T-cell (primary cell): ENCODE measurements at regions not wholly inside any gene's neighbourhood (a gene's known extent, or its start where the extent isn't known, plus 50 kb on each side); places are given as distances from the start of the nearest gene placed in this dataset.

Experiments
- ATAC-seq, 4 experiments: fragments of 200-7000 bp in 3 of 4; fragments of 150-1000 bp in 1 of 4; cut with Tn5 transposase; replicated peaks in 1 of 4; 1 replicate in 3 of 4; 2 replicates in 1 of 4; pipeline ENCODE4 v1.10.0; 2021; ENCODE audit warnings: moderate library complexity in 3 of 4, mild to moderate bottlenecking in 2 of 4, moderate number of reproducible peaks in 1 of 4
- CTCF ChIA-PET, 2 donors: fragments of 300-600 bp; sonication (Branson Sonifier 250); formaldehyde crosslinking; loops; one replicate each; lab custom pipeline; 2022; ENCODE audit warnings: antibody characterized with exemption in 2 of 2; lab: Charles Lee
- POLR2A ChIA-PET, 2 donors: fragments of 300-600 bp; sonication (Branson Sonifier 250); formaldehyde crosslinking; loops; one replicate each; lab custom pipeline; 2022; ENCODE audit warnings: antibody characterized with exemption in 2 of 2; lab: Charles Lee
- DNase-seq, 35 experiments: peaks; one replicate each; pipeline versions ENCODE4 v3.0.0 to v3.0.0-alpha.2; 2013 to 2023
- H3K27ac ChIP-seq: one replicate; pipeline ENCODE4 v1.5.1; 2013; ENCODE audit warnings: low read length
- H3K27me3 ChIP-seq, 2 experiments: replicated peaks in 1 of 2; 1 replicate in 1 of 2; 2 replicates in 1 of 2; pipeline versions ENCODE4 v1.6.1 to v1.7.0; 2013; ENCODE audit warnings: low read length in 1 of 2, mixed read lengths in 1 of 2; ENCODE audit not compliant: control insufficient read depth in 2 of 2, insufficient read depth in 2 of 2; ENCODE audit errors: extremely low read depth in 1 of 2
- H3K36me3 ChIP-seq, 2 donors: 1 replicate in 1 of 2; 2 replicates in 1 of 2; pipeline versions ENCODE4 v1.6.1 to v1.7.0; 2013; ENCODE audit warnings: low read length in 1 of 2; ENCODE audit not compliant: control insufficient read depth in 2 of 2, insufficient read depth in 1 of 2; ENCODE audit errors: extremely low read depth in 1 of 2
- H3K4me1 ChIP-seq, 2 experiments: 1 replicate in 1 of 2; 2 replicates in 1 of 2; pipeline versions ENCODE4 v1.6.1 to v1.7.0; 2013; ENCODE audit warnings: low read length in 2 of 2, mixed read lengths in 1 of 2; ENCODE audit not compliant: insufficient read depth in 2 of 2, control insufficient read depth in 1 of 2; ENCODE audit errors: extremely low read depth in 1 of 2
- H3K4me3 ChIP-seq, 2 donors: 1 replicate in 1 of 2; 2 replicates in 1 of 2; pipeline versions ENCODE4 v1.5.1 to v1.7.0; 2013; ENCODE audit warnings: mild to moderate bottlenecking in 2 of 2, low read length in 1 of 2, moderate library complexity in 1 of 2; ENCODE audit not compliant: control insufficient read depth in 1 of 2; ENCODE audit errors: extremely low read depth in 1 of 2
- H3K9me3 ChIP-seq: 2 replicates; pipeline ENCODE4 v1.7.0; 2013
- H3K27ac Mint-ChIP-seq, 2 donors: one replicate each; pipeline ENCODE4 v1.8.0; 2020 to 2021; ENCODE audit warnings: mild to moderate bottlenecking in 2 of 2, mixed read lengths in 2 of 2
- H3K27me3 Mint-ChIP-seq, 2 donors: one replicate each; pipeline ENCODE4 v1.8.0; 2021 to 2022; ENCODE audit warnings: mixed read lengths in 2 of 2
- H3K36me3 Mint-ChIP-seq: one replicate; pipeline ENCODE4 v1.8.0; 2021; ENCODE audit warnings: mixed read lengths
- H3K4me1 Mint-ChIP-seq, 3 donors: one replicate each; pipeline ENCODE4 v1.8.0; 2020 to 2022; ENCODE audit warnings: mixed read lengths in 3 of 3, mild to moderate bottlenecking in 1 of 3
- H3K4me3 Mint-ChIP-seq, 3 donors: one replicate each; pipeline ENCODE4 v1.8.0; 2020 to 2022; ENCODE audit warnings: mild to moderate bottlenecking in 3 of 3, mixed read lengths in 3 of 3, moderate library complexity in 3 of 3
- H3K9me3 Mint-ChIP-seq, 3 donors: one replicate each; pipeline ENCODE4 v1.8.0; 2020 to 2022; ENCODE audit warnings: mixed read lengths in 3 of 3
- WGBS: methylation state at CpG from one replicate; pipeline ENCODE4 v1.1.5; 2013; ENCODE audit warnings: missing lambda C conversion rate; ENCODE audit not compliant: insufficient coverage; 5-methylcytosine and 5-hydroxymethylcytosine counted together

DNA sequence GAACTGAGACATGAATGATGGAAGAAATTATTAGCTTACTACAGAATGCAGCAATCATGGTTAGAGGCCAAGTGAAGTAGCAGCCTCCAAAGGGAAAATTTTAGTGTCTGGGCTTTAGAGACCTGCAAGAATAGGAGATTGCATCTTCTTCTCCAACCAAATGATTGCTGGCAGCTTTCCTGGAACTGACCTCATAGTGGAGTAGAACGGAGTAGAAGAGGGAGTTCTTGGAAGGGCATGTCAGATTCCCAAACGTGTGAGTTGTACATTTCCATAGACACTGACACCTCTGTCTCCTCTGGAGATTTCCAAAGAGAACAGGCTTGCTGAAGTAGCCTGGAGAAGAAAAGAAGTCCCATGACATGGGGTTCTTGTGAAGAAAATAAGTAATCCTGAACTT lies 169.8 kb upstream of the ERBB4 start:
- H3K4me1 ChIP-seq: no peaks in the 10 kb centered on the region
- CTCF ChIA-PET: no interaction called here
- H3K27me3 ChIP-seq: no peaks in the 10 kb centered on the region
- no peaks in the 10 kb centered on the region for H3K9me3 Mint-ChIP-seq
- ATAC-seq: no peak
- no peak for DNase-seq
- H3K4me3 ChIP-seq: no peak overlapping the region
- no peaks in the 10 kb centered on the region for H3K4me1 Mint-ChIP-seq
- H3K4me3 Mint-ChIP-seq: no peak overlapping the region
- no peak overlapping the region for H3K27ac ChIP-seq
- H3K27ac Mint-ChIP-seq: no peak overlapping the region
- no peaks in the 10 kb centered on the region for H3K9me3 ChIP-seq
- WGBS: no CpG with 5 or more reads among the region's 2 CpGs
- no peaks in the 10 kb centered on the region for H3K36me3 ChIP-seq
- no peaks in the 10 kb centered on the region for H3K36me3 Mint-ChIP-seq
- H3K27me3 Mint-ChIP-seq: no peaks in the 10 kb centered on the region
- POLR2A ChIA-PET: no interaction called here

DNA sequence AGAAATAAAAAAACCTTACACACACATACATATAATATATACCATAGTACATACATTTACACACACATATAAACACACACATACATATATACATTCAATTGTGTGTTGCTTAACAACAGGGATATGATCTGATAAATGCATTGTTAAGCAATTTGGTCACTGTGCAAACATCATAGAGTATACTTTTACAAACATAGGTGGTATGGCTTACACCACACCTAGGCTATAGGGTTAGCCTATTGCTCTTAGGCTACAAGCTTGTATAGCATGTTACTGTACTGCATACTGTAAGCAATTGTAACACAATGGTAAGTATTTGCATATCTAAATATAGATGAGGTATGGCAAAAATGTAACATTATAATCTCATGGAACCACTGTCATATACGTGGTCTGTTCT lies 156.8 kb upstream of the ERBB4 start:
- Histone ChIP-seq H3K36me3 (no peaks in the 10 kb centered on the region), H3K27ac (no peak overlapping the region), H3K27me3 (no peaks in the 10 kb centered on the region), H3K9me3 (no peaks in the 10 kb centered on the region), H3K4me1 (no peaks in the 10 kb centered on the region), H3K4me3 (no peak overlapping the region)
- POLR2A ChIA-PET: no interaction called here
- Mint-ChIP-seq H3K27ac (no peak overlapping the region), H3K9me3 (peaks cover 0 to 4% (median 0%) of the 10 kb centered on the region in 3 donors), H3K27me3 (no peaks in the 10 kb centered on the region), H3K4me3 (no peak overlapping the region), H3K4me1 (no peaks in the 10 kb centered on the region), H3K36me3 (no peaks in the 10 kb centered on the region)
- CTCF ChIA-PET: no interaction called here
- DNase-seq: no peak
- ATAC-seq: no peak
- WGBS: no CpG with 5 or more reads among the region's 1 CpG

DNA sequence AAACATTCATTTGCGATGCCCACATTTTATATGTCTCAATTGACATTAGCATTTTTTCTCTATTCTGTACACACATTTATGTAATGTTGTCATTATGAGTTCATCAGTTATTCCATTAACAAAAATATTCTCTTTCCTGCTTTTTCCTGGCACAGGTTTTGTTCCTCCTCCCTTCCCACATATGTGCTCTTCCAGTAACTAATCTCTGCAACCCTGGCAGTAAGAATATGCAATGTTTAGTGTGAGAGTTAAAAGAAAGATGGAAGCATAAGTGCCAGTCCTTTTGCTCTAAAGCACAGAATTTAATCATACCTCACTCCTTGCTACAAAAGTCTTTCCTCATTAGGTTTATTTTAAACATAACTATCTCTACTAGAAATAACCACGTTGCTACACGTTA lies 155.8 kb upstream of the ERBB4 start:
- ATAC-seq: no peak
- H3K36me3 Mint-ChIP-seq: no peaks in the 10 kb centered on the region
- no peak for DNase-seq
- no peaks in the 10 kb centered on the region for H3K4me1 Mint-ChIP-seq
- H3K36me3 ChIP-seq: no peaks in the 10 kb centered on the region
- no peaks in the 10 kb centered on the region for H3K27me3 ChIP-seq
- no peaks in the 10 kb centered on the region for H3K9me3 ChIP-seq
- no peak overlapping the region for H3K27ac Mint-ChIP-seq
- H3K27me3 Mint-ChIP-seq: no peaks in the 10 kb centered on the region
- H3K4me1 ChIP-seq: no peaks in the 10 kb centered on the region
- no peak overlapping the region for H3K4me3 ChIP-seq
- no peaks in the 10 kb centered on the region for H3K9me3 Mint-ChIP-seq
- no peak overlapping the region for H3K27ac ChIP-seq
- no peak overlapping the region for H3K4me3 Mint-ChIP-seq
- WGBS: no CpG with 5 or more reads among the region's 3 CpGs
- POLR2A ChIA-PET: no interaction called here
- CTCF ChIA-PET: no interaction called here

DNA sequence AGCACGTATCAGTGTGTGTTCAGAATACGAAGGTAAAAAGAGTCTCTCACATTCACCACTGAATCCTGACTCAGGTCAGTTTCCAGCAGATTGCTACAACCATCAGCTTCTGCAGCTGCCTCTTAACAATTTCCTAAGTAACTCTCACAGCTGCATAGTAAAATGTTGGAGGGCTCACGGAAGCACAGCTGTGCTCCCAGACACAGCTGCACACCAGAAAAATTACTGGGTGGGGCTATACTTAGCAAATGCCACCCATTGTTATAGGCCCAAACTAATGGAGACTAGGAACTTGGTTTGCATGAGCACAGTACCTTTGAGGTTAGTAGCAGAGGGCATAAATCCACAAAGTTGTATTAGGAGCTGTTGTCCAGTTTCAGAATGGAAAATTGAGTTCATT lies 153.9 kb upstream of the ERBB4 start:
- H3K4me3 Mint-ChIP-seq: no peak overlapping the region
- Histone ChIP-seq H3K36me3 (no peaks in the 10 kb centered on the region), H3K4me3 (no peak overlapping the region), H3K9me3 (no peaks in the 10 kb centered on the region), H3K4me1 (no peaks in the 10 kb centered on the region), H3K27ac (no peak overlapping the region), H3K27me3 (no peaks in the 10 kb centered on the region)
- H3K36me3 Mint-ChIP-seq: no peaks in the 10 kb centered on the region
- DNase-seq: no peak
- H3K27me3 Mint-ChIP-seq: no peaks in the 10 kb centered on the region
- no peaks in the 10 kb centered on the region for H3K9me3 Mint-ChIP-seq
- no peak overlapping the region for H3K27ac Mint-ChIP-seq
- ChIA-PET POLR2A (no interaction called here), CTCF (interaction anchor here in 1 of 2 donors (1.3 kb wide), 1 partner anchor 23 kb away, joined by 5 read pairs; no protein-coding TSS in a partner anchor)
- H3K4me1 Mint-ChIP-seq: no peaks in the 10 kb centered on the region
- WGBS: 83% methylated on average over 1 of the region's 3 CpGs
- ATAC-seq: no peak

DNA sequence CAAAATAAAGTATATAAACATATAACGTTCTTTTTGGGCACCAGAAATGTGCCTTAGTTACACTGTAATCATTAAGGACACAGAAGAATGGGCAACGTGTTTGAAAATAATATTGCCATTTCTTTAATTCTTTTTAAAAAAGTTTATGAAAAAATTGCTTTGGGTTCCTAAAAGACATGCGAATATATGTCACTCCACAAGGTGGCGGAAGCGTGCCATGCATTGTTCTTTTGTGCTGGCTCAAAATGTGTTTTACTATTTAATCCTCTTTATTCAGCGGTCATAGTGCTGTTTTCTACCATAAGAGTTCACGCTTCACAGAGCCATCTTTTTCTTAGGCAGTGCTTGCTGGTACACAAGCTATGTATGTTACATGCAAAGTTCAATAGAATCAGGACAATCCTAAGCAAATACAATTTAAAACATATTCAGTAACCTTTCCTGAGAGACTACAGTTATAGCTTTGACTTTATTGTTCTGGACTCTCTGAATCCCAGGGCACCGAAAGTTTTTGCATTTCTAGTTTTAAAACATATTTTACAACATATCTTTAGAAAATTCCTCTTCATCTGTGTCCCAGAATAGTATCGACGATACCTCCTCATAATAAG lies 147.8 kb upstream of the ERBB4 start:
- POLR2A ChIA-PET: no interaction called here
- H3K4me1 ChIP-seq: peaks cover 0 to 5% of the 10 kb centered on the region in 2 experiments
- H3K4me1 Mint-ChIP-seq: peaks cover 0 to 1% (median 0%) of the 10 kb centered on the region in 3 donors
- ATAC-seq (peak in 2 of 4 experiments; percentile 43 to 45), DNase-seq (peak; percentile 2 to 74 (median 38))
- H3K27me3 ChIP-seq: no peaks in the 10 kb centered on the region
- H3K4me3 ChIP-seq: no peak overlapping the region
- no peaks in the 10 kb centered on the region for H3K36me3 Mint-ChIP-seq
- no peaks in the 10 kb centered on the region for H3K9me3 Mint-ChIP-seq
- no peaks in the 10 kb centered on the region for H3K9me3 ChIP-seq
- H3K27ac Mint-ChIP-seq: no peak overlapping the region
- no peaks in the 10 kb centered on the region for H3K36me3 ChIP-seq
- WGBS: 0% methylated on average over 4 of the region's 10 CpGs
- CTCF ChIA-PET: interaction anchor here in 1 of 2 donors (0.6 kb wide), 1 partner anchor 11 kb away, joined by 8 read pairs; no protein-coding TSS in a partner anchor
- H3K27ac ChIP-seq: no peak overlapping the region
- no peaks in the 10 kb centered on the region for H3K27me3 Mint-ChIP-seq
- no peak overlapping the region for H3K4me3 Mint-ChIP-seq

DNA sequence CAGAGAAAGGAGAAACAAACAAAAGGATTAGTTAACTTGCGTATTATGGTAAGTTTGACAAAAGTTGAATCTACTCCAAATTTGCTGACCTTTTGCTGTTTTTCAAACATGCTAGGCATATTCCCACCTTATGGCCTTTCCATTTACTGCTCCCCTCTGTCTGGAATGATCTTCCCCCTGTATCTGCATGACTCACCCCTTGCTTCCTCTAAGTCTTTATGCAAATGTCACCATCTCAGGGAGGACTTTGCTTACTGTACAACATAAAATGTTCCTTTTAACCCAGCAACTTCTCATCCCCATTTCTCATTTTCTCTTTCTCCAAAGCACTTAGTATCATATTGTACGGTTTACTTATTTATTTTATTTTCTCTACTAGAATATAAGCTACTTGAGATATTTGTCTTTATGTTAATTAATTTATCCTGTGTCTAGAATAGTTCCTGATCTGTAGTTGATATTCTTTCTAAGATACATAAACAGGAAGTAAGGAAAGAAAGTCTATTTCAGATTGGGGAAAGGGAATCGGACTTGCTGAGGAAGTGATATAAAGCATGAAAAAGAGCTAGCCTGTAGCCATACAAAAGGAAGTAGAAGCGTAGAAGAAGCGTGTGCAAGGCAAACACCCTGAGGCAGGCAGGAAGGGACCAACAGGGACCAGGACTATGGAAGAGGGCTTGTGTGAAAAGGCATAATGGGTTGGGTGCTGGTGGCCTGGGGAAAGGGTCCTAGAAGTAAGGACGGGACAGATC lies 144.9 kb upstream of the ERBB4 start:
- no peak overlapping the region for H3K27ac Mint-ChIP-seq
- H3K9me3 Mint-ChIP-seq: no peaks in the 10 kb centered on the region
- Histone ChIP-seq H3K4me1 (peaks cover 0 to 5% of the 10 kb centered on the region in 2 experiments), H3K36me3 (no peaks in the 10 kb centered on the region), H3K27me3 (no peaks in the 10 kb centered on the region), H3K27ac (no peak overlapping the region), H3K4me3 (no peak overlapping the region), H3K9me3 (no peaks in the 10 kb centered on the region)
- peaks cover 0 to 1% (median 0%) of the 10 kb centered on the region in 3 donors for H3K4me1 Mint-ChIP-seq
- H3K36me3 Mint-ChIP-seq: no peaks in the 10 kb centered on the region
- CTCF ChIA-PET: interaction anchor here (0.6 kb wide), 2 partner anchors 57 to 62 kb away, joined by 3 to 7 read pairs; no protein-coding TSS in a partner anchor
- DNase-seq (no peak), ATAC-seq (no peak)
- POLR2A ChIA-PET: no interaction called here
- no peak overlapping the region for H3K4me3 Mint-ChIP-seq
- peaks cover 2 to 6% of the 10 kb centered on the region in 2 donors for H3K27me3 Mint-ChIP-seq
- 66% methylated on average over 4 of the region's 6 CpGs for WGBS
